GM21367 (cell line): ENCODE measurements at regions not wholly inside any gene's neighbourhood (a gene's known extent, or its start where the extent isn't known, plus 50 kb on each side); places are given as distances from the start of the nearest gene placed in this dataset.
"Not testable (repeated sequence)": the region's sequence is repeated elsewhere in the genome, so short reads cannot be mapped to it uniquely, and the experiment has no call there.

ENCODE experiments used
- ATAC-seq: cut with Tn5 transposase; IDR thresholded peaks from one replicate; pipeline ENCODE4 v1.9.1; 2021; ENCODE audit not compliant: unreplicated experiment

DNA sequence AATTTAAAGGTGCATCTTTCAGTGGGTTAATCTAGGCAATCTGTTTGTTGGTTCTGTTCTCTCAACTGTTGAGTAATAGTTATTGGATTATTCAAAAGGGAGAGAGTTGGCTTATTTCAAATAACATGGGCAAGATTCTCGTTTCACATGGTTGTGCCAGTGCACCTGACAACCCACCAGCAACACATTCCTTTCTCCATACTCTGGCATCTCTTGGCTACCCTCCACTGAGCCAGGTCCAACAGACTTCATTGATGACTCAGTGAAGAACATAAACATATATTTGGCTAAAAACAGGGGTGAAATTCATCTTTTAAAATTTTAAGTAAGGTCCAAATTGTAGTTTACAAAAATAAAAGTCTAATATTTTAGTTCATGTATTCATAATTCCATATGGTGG is 967.2 kb downstream of the RPA4 start:
- ATAC-seq: no peak

DNA sequence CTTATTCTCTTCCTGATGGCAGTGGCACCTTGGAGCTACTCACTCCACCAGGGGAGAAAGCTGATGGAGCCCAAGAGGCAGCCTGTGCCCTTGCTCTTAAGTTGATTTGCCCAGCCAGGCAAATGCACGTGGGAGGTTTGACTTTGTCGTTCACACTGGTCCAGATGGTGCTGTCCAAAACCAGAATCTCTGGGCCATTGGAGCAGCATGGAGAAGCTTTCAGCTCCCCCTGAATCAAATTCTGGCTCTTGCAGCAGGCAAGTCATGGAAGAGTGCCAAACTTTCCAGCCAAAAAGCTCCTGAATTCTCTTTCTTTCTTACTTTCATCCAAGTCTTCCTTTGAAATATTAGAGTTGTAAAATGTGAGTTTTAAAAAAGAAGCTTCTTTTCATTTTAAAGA is 970.4 kb downstream of the RPA4 start:
- ATAC-seq: no peak

DNA sequence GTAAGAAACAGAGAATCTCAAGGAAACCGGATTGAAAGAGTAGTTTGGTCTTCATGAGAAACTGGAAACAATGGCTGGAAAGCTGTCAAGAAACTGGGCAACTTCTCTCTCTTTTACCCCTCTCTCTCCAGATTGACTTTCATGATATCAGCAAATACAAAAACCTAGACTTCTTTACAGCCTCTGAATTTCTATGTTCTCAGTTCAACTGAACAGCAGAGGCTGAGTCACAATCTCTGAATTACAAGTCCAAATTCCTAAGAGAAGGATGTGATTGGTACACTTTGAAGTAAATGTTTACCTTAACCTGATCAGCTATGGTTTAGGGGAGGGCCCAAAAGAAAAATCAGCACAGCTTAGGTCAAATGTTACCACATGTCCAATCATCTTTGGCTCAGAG is 974.9 kb downstream of the RPA4 start:
- no peak for ATAC-seq

DNA sequence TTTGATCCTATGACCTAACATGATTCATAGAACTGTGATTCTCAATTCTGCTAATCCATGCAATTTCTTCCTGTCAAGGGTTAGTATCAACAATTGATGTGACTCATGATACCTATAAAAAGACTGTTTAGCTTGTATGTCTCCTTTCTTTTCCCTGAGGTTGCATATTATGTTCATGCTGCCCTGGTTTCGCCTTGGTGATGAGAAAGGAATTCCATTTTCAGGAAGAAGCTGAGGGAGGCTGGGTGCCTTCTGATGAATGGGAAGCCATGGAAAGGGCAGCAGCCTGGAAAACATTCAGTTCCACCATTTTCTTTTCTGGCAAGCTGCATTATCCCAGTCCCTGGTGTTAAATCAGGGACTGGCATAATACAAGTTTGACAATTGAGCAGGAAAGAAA is 976.5 kb downstream of the RPA4 start:
- no peak for ATAC-seq

DNA sequence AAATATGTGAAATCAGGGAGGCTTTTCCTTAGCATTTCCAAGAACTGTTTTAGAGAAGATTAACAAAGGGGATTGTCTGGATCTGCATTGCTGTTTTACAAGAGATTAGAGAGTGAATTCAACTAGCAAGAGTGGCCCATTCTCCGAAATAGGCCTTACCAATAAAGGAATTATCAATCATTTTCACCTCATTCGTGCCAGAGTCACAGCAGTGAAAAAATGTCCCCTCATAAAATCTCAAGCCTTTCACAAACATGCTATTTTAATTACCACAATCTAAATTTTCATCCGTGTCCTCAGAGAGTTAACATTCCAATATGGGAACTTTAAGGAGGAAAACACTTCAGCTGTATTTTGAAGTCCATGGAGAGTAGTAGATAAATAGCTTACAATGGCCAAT is 979.6 kb downstream of the RPA4 start:
- no peak for ATAC-seq

DNA sequence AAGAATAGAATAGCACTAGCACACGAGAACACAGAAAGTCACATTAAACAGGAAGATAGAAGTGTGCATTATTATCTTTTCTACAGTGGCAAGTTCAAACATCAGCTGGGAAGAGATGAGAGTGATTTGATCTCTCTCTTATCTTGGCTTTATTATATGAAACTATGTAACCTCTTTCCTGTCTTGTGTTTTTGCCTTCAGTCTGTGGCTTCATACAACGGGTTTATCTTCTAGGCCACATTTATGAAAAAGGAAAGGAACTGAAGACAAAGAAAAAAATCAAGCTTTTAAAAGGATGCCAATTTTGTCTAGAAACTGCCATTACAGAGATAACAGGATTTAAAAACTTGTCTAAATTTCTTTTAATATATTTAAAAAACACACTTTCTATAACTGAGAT is 983.6 kb downstream of the RPA4 start:
- no peak for ATAC-seq

DNA sequence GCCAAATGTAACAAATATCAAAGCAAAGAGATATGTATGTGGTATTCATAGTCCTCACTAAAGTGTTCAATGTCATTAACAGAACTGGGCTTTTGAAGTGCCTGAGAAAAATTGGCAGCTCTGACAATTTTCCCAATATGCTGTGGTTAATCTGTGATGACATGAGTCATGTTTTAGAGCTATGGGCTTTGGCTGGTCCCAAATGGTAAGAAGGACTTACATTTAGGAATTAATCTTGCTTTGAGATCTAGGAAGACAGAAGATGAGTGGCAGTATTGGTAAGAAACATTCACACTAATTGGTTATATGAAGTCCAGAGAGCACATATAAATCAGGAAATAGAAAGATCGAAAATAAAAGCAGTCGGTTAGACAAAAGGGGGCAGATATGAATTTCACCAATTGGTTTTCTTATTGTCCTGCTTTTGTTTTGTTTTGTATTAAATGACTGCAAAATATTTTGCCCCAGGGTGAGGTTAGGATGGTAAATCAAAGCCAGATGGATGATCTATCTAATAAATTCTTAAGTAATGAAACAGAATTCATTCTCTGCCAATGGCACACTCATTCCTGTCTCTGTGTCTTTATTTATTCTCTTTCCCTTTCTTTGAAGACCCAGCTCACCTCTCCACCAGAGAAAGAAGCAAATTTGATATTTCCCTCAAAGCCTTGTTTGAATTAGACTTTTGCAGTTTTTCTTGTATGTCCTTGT is 993.1 kb downstream of the RPA4 start:
- no peak for ATAC-seq

DNA sequence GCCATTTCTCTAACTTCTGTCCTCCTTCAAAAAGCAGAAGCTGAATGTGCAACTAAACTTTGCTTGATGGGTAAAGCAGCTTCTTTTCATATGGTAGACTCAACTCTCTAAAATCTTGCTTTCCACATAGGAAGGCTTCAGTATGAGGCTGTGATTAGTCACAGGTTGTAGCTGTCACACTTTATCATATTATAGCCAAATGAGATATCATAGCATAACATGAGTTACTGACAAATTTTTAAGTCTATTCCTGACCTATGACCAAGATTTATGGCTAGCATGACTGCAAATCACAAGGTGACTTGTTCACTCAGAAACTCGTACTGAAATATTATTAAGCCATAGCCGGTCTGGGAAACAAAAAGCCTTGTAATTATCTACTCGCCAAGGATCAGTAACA is 998.6 kb downstream of the RPA4 start:
- ATAC-seq: no peak

DNA sequence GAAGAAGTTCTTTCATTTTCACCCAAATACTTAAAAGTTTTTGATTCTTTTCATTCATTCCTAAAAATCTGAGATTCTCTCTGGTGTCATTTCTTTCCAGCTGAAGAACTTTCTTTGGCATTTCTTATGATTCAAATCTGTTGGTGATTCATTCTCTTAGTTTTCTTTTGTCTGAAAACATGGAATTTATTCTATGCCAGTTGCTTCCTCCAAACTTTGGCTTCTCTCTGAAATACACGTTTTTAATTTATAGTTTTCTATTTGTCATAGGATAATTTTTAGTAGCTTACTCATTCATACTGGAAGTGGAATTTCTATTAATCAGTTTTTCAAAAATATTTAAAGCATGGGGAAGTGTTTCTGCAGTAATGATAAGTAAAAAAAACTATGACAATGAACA is 1012.0 kb downstream of the RPA4 start:
- no peak for ATAC-seq

DNA sequence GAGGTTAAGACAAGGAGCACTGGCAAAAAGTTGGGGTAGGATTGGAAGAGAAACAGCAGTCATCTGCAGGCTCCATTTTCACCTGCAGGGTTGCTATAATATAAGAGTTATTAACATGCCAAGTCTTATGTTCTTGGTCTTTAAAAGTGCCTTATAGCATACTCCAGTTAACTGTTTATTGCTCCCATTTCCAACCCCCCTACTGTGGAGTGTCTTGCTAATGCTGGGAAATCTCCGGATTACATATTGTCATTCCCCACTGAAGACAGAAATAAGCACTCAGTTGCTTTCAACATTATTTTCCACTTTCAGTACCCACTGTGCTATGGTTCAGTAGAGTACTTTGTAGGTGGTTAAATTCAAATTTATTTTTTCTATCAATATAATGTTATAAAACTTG is 1014.3 kb downstream of the RPA4 start:
- no peak for ATAC-seq

DNA sequence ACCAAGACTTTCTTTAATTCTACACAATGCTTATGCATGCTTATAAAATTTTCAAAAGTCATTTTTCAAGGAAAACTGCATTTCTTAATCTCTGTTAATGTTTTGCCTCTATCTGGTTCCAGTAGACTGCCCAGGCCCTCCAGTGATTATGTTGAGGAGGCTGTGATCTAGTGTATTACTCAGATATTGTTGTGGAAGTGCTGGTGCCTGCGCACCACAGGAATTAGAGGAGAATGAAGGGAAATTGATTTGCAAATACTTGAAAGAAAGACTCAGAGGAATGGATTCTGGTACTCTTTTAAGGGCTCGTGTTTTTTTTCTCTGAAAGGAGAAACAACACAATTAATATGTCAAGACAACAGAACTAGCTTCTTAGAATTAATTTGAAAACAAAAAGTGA is 1015.1 kb downstream of the RPA4 start:
- no peak for ATAC-seq

DNA sequence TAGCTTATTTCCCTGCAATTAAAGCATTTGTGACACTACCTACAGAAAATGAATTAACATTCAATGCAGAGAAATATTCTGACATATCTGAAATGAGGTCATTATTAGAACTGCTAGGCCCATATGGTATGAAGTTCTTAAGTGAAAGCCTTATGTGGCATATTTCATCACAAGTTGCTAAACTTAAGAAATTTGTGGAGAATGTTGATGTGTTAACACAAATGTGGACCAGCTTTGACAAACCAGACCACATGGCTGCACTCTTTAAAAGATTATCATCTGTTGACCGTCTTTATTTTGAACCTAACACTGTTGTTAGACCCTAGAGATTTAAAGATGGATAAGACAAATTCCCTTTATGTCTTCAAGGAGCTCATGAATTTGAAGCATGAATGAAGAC is 1024.1 kb downstream of the RPA4 start:
- ATAC-seq: no peak

DNA sequence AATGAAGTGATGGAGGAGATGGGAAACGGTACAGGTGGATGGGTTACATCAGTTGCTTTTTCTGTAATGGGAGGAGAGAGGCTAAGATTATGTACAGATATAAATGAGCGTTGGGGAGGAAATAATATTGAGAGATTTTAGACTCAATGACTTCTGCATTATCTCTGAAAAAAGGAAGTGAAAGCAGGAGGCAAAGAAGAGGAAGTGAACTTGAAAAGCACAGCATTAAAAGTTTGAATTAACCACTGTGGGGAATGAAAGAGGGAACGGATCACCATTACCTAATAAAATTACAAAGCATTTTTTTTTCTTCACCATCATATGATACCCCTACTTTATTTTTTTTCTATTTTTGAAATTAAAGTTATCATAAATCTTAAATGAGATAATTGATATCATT is 1025.5 kb downstream of the RPA4 start:
- ATAC-seq: peak; percentile 99

DNA sequence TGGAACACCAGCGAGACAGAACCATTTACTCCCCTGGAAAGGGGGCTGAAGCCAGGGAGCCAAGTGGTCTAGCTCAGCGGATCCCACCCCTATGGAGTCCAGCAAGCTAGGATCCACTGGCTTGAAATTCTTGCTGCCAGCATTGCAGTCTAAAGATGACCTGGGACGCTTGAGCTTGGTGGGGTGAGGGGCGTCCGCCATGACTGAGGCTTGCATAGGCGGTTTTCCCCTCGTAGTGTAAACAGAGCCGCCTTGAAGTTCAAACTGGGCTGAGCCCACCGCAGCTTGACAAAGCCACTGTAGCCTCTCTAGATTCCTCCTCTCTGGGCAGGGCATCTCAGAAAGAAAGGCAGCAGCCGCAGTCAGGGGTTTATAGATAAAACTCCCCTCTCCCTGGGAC is 1031.7 kb downstream of the RPA4 start:
- ATAC-seq: not testable (repeated sequence)

DNA sequence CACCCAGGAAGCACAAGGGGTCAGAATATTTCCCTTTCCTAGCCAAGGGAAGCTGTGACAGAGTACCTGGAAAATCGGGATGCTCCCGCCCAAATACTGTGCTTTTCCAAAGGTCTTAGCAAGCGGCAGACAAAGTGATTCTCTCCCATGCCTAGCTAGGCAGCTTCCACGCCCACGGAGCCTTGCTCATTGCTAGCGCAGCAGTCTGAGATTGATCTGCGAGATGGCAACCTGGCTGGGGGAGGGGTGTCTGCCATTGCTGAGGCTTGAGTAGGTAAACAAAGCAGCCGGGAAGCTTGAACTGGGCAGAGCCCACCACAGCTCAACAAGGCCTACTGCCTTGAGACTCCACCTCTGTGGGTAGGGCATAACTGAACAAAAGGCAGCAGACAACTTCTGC is 1037.5 kb downstream of the RPA4 start:
- ATAC-seq: not testable (repeated sequence)

DNA sequence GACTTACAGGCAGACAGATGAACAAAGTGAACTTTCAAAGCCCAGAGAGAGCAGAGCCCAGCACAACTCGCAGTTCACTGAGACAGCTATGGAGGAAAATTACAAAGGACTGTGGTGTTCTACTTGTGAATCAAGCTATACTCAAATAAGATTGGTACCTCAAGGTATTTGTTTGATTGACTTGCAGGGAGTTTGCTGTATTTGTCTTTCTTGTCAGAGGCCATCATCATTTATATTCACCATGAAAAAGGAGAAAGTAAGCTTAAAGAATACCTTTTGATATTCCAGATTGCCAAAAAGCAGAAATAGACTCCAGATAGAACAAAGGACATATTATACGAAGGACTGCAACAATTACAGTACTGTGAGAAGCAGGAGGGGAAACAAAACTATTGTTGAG is 1047.9 kb downstream of the RPA4 start:
- ATAC-seq: no peak

DNA sequence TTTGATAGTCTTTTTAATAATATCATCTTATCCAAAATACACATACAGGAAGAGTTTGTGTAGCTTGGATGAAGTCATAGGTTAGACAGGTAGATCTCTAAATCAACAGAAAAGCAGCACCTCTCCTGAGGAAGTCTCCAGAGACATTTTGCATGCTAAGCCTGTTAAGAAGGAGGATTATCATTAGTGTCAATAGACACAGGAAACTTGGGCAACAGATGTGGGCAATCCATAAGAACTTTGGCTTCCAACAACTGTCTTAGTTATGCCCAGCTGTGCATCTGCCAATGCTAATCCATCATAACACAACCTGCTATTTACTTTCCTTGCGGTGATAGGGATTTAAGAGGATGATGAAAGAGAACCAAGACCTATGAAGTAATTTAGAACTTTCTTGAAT is 1052.6 kb downstream of the RPA4 start:
- no peak for ATAC-seq

DNA sequence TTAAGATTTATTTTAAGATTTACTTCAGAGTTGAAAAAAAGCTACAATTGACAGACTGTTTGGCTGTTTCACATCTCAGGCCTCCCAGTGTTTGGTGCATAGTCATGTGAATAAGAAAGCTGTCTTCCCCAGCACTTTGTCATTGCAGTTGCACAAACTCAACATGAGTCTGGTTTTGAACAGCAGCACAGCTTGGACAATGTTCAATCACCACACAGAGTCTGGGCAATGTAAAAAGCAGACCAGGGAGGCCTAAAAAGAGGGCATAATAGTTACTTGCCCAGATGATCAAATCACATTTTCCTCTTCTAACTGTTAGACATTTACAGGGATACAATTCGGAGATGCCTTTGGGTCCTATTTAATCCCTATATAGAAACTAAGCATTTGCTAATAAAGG is 1055.0 kb downstream of the RPA4 start:
- ATAC-seq: no peak

DNA sequence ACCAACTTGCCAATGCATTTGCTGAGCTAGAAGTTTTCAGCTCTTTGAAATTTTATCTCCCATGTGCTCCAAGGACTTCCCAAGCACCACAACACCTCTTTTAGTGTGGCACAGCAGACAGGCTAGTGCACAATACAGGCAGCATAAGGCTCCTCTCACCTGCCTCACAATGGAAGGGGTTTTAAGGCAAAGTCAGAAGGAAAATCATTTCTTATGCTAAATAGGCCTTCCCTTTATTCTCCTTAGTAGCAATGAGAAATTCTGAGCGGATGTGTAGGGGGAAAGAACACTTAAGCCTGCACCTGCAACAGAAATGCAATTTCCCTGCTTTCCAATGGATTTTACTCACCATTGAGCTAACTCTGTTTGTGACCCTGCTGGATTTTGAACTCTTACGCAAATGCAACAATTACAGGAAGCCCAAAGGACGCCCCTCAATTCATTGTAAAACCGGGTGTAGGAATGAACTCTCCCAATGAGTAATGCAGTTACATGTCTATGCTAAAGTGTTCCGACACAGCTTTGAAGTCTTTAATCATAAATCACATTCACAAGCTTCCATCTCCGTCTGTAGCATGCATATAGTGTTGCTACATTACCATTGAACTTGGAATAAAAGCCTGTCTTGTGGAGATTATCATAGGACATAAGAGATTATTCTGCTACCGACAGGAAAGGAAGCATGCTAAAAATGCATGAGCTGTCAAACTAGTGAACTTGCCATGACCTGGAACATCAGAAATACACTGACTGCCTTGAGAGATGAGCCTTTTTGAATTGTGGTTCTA is 1084.9 kb downstream of the RPA4 start:
- ATAC-seq: no peak

DNA sequence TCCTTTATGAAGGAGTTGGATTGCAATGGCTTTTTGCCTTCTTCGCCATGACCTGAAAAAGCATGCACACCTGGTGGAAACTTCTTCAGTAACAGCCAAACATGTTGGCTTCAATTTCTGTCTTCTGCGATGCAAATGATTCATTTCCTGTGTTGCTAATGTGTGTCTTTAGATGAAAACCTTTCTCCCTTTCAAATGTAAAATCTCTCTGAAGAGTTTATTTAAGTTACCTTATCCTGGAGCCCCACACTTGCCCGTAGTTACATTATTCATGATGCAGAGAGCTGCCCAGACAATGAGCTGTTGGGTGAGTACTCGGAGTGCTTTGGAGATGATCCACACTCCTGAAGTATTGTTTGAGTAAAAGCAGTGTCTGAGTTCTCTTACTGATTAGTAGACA is 1100.9 kb downstream of the RPA4 start:
- ATAC-seq: no peak

DNA sequence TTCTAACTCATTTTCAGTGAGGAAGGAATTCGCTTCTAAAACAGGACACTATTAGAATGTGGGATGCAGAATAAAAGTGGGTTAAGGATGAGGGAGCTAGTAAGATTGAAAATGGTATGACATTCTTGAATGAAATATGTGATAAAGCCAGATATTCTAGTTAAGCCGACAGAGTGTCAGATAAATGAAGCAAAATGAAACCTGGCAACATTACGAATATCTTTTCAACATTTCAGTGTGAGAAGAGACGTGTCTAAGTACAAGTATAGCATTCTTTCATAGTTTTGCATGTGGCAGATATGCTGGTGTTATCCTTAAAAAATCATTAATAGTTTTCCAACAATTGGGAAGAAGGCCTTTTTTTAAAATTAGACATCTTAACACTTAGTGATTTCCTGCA is 1101.4 kb downstream of the RPA4 start:
- no peak for ATAC-seq

DNA sequence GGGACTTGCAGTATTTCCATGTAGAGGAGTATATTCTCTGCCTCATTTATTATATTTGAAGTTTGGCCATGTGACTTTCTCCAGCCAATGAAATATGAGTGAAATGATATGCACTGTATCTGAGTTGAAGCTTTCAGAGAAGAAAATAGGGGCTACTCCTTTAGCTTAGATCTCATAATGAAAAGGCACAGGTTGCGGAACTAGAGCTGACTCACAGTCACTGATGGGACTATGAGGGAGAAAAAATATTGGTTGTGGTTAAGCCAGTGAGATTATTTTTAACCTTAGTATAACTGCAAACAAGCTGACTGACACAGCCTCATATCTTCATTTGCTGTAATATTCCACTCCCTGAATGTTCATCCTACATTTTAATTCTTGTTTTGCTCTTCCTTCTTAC is 1104.3 kb downstream of the RPA4 start:
- ATAC-seq: no peak

DNA sequence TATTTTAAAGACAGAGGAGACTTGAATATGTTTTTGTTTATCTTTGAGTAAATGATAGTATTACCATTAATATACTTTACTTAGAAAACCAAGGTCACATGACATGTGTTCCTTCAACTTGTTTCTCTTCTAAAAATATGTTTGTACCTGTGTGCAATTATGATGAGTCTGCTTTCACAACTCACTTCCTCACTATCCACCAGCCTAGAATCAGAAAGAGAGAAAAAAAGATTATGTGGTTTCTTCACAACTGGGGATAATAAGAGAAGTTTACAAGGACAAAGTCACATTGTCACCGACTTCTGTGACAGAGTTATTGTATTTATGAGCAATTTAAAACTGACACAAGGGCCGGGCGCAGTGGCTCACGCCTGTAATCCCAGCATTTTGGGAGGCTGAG is 1112.1 kb downstream of the RPA4 start:
- ATAC-seq: no peak
